ENCODE measurements at regions not wholly inside any gene's neighbourhood (a gene's known extent, or its start where the extent isn't known, plus 50 kb on each side); places are given as distances from the start of the nearest gene placed in this dataset.

DNA sequence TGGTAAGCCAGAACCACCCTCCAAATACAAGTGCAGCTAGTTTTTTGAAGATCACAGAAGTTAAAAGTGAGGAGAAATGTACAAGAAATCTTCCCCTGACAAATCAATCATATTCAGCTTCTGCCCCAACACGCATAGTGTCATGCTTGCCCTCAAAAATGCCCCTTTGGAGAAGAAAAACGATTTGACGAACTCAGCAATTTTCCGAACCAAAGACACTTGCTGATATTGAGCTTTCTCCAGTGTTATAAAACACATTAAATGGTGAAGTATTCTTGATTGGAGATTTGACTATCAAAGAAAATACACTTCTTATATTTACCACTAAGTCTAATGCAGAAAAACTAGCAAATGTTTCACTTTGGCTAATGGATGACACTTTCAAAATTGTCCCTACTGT lies 195.5 kb downstream of the ETV1 start:
- TF ChIP-seq CTCF (conservative IDR thresholded peaks at IDR 0.05; ENCODE audit: low read depth in 2 of 2) = no peak
- TF ChIP-seq POLR2AphosphoS5 (IDR thresholded peaks at IDR 0.05; ENCODE audit: low read depth) = no peak
- no peak for TF ChIP-seq EZH2 (IDR thresholded peaks at IDR 0.05; ENCODE audit: low read depth, unreplicated experiment)
- TF ChIP-seq, protein P1, sequence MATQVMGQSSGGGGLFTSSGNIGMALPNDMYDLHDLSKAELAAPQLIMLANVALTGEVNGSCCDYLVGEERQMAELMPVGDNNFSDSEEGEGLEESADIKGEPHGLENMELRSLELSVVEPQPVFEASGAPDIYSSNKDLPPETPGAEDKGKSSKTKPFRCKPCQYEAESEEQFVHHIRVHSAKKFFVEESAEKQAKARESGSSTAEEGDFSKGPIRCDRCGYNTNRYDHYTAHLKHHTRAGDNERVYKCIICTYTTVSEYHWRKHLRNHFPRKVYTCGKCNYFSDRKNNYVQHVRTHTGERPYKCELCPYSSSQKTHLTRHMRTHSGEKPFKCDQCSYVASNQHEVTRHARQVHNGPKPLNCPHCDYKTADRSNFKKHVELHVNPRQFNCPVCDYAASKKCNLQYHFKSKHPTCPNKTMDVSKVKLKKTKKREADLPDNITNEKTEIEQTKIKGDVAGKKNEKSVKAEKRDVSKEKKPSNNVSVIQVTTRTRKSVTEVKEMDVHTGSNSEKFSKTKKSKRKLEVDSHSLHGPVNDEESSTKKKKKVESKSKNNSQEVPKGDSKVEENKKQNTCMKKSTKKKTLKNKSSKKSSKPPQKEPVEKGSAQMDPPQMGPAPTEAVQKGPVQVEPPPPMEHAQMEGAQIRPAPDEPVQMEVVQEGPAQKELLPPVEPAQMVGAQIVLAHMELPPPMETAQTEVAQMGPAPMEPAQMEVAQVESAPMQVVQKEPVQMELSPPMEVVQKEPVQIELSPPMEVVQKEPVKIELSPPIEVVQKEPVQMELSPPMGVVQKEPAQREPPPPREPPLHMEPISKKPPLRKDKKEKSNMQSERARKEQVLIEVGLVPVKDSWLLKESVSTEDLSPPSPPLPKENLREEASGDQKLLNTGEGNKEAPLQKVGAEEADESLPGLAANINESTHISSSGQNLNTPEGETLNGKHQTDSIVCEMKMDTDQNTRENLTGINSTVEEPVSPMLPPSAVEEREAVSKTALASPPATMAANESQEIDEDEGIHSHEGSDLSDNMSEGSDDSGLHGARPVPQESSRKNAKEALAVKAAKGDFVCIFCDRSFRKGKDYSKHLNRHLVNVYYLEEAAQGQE (IDR thresholded peaks at IDR 0.05; ENCODE audit: unreplicated experiment) = no peak
- TF ChIP-seq EZH2phosphoT487 (IDR thresholded peaks at IDR 0.05; ENCODE audit: unreplicated experiment) = no peak
- TF ChIP-seq NANOG (IDR thresholded peaks at IDR 0.05; ENCODE audit: borderline replicate concordance) = no peak
- no peak for TF ChIP-seq JUNB (IDR thresholded peaks at IDR 0.05; ENCODE audit: unreplicated experiment)

Measured in GM23338 (cell line).